Endothelial cell of umbilical vein (primary cell): ENCODE measurements at regions not wholly inside any gene's neighbourhood (a gene's known extent, or its start where the extent isn't known, plus 50 kb on each side); places are given as distances from the start of the nearest gene placed in this dataset.

Source experiments
- BruUV-seq: library from RNA; stranded (reverse); fragments of 400-500 nt; replicated peaks from 2 replicates; lab custom pipeline; 2021; lab: Mats Ljungman, UMichigan
- CTCF ChIA-PET: fragments of 300-600, 350-600 bp; sonication (Branson Sonifier 250); formaldehyde crosslinking; loops from one replicate; lab custom pipeline; 2021; ENCODE audit warnings: antibody characterized with exemption, inconsistent platforms; lab: Charles Lee
- POLR2A ChIA-PET: fragments of 300-600, 350-600 bp; sonication (Branson Sonifier 250); formaldehyde crosslinking; loops from one replicate; lab custom pipeline; 2021; ENCODE audit warnings: antibody characterized with exemption, inconsistent platforms; lab: Charles Lee
- DNase-seq: peaks from one replicate; pipeline ENCODE4 v3.0.0-alpha.2; 2011; ENCODE audit warnings: low read depth, low spot score
- FAIRE-seq: peaks from 2 replicates; lab custom pipeline; 2011; peaks lifted over from hg19 to GRCh38; lab: Jason Lieb, UNC
- H2AFZ ChIP-seq: 2 replicates; pipeline ENCODE4 v1.6.0; 2012; ENCODE audit warnings: low read depth, low read length, control low read depth, inconsistent platforms
- H3K27ac ChIP-seq: 2 replicates; pipeline ENCODE4 v1.5.1; 2011; ENCODE audit warnings: low read depth, mild to moderate bottlenecking, control low read depth, low read length, moderate library complexity; ENCODE audit not compliant: insufficient read depth
- H3K27me3 ChIP-seq, 2 experiments: 2 replicates each; pipeline versions ENCODE4 v1.6.0 to v1.6.1; 2011; ENCODE audit warnings: low read length in 2 of 2, mixed read lengths in 1 of 2; ENCODE audit not compliant: control insufficient read depth in 2 of 2, insufficient read depth in 2 of 2
- H3K36me3 ChIP-seq, 2 experiments: 2 replicates in 1 of 2; 3 replicates in 1 of 2; pipeline ENCODE4 v1.5.1; 2011; ENCODE audit warnings: low read length in 2 of 2, mild to moderate bottlenecking in 1 of 2, moderate library complexity in 1 of 2; ENCODE audit not compliant: control insufficient read depth in 2 of 2, insufficient read depth in 2 of 2; ENCODE audit errors: extremely low read depth in 1 of 2
- H3K4me1 ChIP-seq: 3 replicates; pipeline ENCODE4 v1.5.1; 2011; ENCODE audit warnings: mild to moderate bottlenecking, low read length; ENCODE audit not compliant: control insufficient read depth, insufficient read depth; ENCODE audit errors: extremely low read depth
- H3K4me2 ChIP-seq: 2 replicates; pipeline ENCODE4 v1.6.1; 2011; ENCODE audit warnings: low read length, control low read depth, mixed read lengths; ENCODE audit not compliant: insufficient read depth
- H3K4me3 ChIP-seq, 3 experiments: fragments of 200-600 bp in 1 of 3; sonication (generic), shearing (Covaris generic) in 1 of 3; replicated peaks in 1 of 3; 2 replicates each; pipeline ENCODE4 v1.5.1; 2011 to 2016; ENCODE audit warnings: control low read depth in 3 of 3, low read length in 3 of 3, mild to moderate bottlenecking in 2 of 3, inconsistent platforms in 1 of 3, low read depth in 1 of 3, moderate library complexity in 1 of 3; ENCODE audit not compliant: insufficient read depth in 1 of 3
- H3K79me2 ChIP-seq: 2 replicates; pipeline ENCODE4 v1.6.0; 2012; ENCODE audit warnings: low read length, inconsistent platforms; ENCODE audit not compliant: control insufficient read depth, insufficient read depth
- H3K9ac ChIP-seq: replicated peaks from 2 replicates; pipeline ENCODE3; 2011; ENCODE audit warnings: low read length, control low read depth; ENCODE audit not compliant: insufficient read depth; ENCODE audit errors: extremely low read depth
- H3K9me1 ChIP-seq: replicated peaks from 3 replicates; pipeline ENCODE4 v1.6.0; 2011; ENCODE audit warnings: mild to moderate bottlenecking, low read length; ENCODE audit not compliant: control insufficient read depth, insufficient read depth; ENCODE audit errors: extremely low read depth
- H3K9me3 ChIP-seq: replicated peaks from 2 replicates; pipeline ENCODE4 v1.5.1; 2012; ENCODE audit warnings: low read length, inconsistent platforms; ENCODE audit not compliant: control insufficient read depth, insufficient read depth
- H4K20me1 ChIP-seq: replicated peaks from 2 replicates; pipeline ENCODE3; 2011; ENCODE audit warnings: mild to moderate bottlenecking, low read length; ENCODE audit not compliant: control insufficient read depth, insufficient read depth; ENCODE audit errors: extremely low read depth
- CTCF ChIP-seq, 2 donors: IDR thresholded peaks; 1 replicate in 1 of 2; 2 replicates in 1 of 2; pipeline ENCODE4 v1.5.1; 2011; ENCODE audit warnings: low read length in 2 of 2, mild to moderate bottlenecking in 2 of 2, moderate library complexity in 2 of 2, control low read depth in 1 of 2, inconsistent platforms in 1 of 2, low read depth in 1 of 2; ENCODE audit not compliant: insufficient read depth in 1 of 2; ENCODE audit errors: extremely low read depth in 1 of 2
- EZH2 ChIP-seq: IDR thresholded peaks from 2 replicates; pipeline ENCODE4 v1.6.1; 2012; ENCODE audit warnings: borderline replicate concordance, low read depth, mild to moderate bottlenecking, moderate library complexity, low read length, inconsistent platforms; ENCODE audit not compliant: severe bottlenecking
- FOS ChIP-seq: IDR thresholded peaks from 2 replicates; pipeline ENCODE4 v1.6.1; 2011; ENCODE audit warnings: mild to moderate bottlenecking, low read length, moderate library complexity, borderline replicate concordance; ENCODE audit not compliant: insufficient read depth
- GATA2 ChIP-seq: IDR thresholded peaks from 2 replicates; pipeline ENCODE4 v1.7.0; 2011; ENCODE audit warnings: low read depth, mild to moderate bottlenecking, moderate library complexity, mixed read lengths, low read length; ENCODE audit not compliant: insufficient read length, insufficient read depth
- JUN ChIP-seq: IDR thresholded peaks from 2 replicates; pipeline ENCODE4 v1.6.1; 2011; ENCODE audit warnings: borderline replicate concordance, low read depth; ENCODE audit not compliant: insufficient read length, insufficient read depth
- MAX ChIP-seq: IDR thresholded peaks from 2 replicates; pipeline ENCODE4 v1.6.1; 2011; ENCODE audit not compliant: insufficient read depth, insufficient read length
- MYC ChIP-seq: IDR thresholded peaks from one replicate; pipeline ENCODE4 v1.6.1; 2011; ENCODE audit warnings: mild to moderate bottlenecking, low read depth, low read length
- POLR2A ChIP-seq: IDR thresholded peaks from 2 replicates; pipeline ENCODE4 v1.6.1; 2012; ENCODE audit warnings: low read depth, mild to moderate bottlenecking, control low read depth, low read length
- POLR2AphosphoS5 ChIP-seq: IDR thresholded peaks from 2 replicates; pipeline ENCODE4 v1.6.1; 2012; ENCODE audit warnings: low read depth, mild to moderate bottlenecking, control low read depth, low read length, moderate library complexity; ENCODE audit not compliant: insufficient read depth
- dilution Hi-C: fragments of 300-500 bp; cut with MboI; formaldehyde crosslinking; loops from one replicate; pipeline ENCODE4 v1.15.0; 2019; ENCODE audit warnings: low sequenced_read_pairs; ENCODE audit not compliant: extremely low pct_ligation_motif_present
- intact Hi-C: fragments of 100-400 bp; cut with micrococcal nuclease; formaldehyde crosslinking; loops from one replicate; pipeline ENCODE4 v1.10.0; 2022

- CTCF ChIA-PET, result interaction anchor here (0.6 kb wide), 1 partner anchor 233 kb away, joined by 3 read pairs; no protein-coding TSS in a partner anchor
- H3K9me3 ChIP-seq, result no peaks in the 10 kb centered on the region
- H3K27ac ChIP-seq, result no peak overlapping the region
- H2AFZ ChIP-seq, result no peak overlapping the region
- no TSS peak for BruUV-seq
- intact Hi-C loops, result no loop called here
- no peak overlapping the region for H3K4me2 ChIP-seq
- H3K36me3 ChIP-seq, result no peaks in the 10 kb centered on the region
- no peak overlapping the region for H3K4me3 ChIP-seq
- H3K27me3 ChIP-seq, result no peaks in the 10 kb centered on the region
- no peak for FAIRE-seq
- H3K9ac ChIP-seq, result no peak overlapping the region
- TF ChIP-seq EZH2 (no peak), JUN (no peak), POLR2A (no peak), CTCF (IDR thresholded peaks at IDR 0.05; ENCODE audit: extremely low read depth in 1 of 2, insufficient read depth in 1 of 2, low read depth in 1 of 2, low read length in 2 of 2) (no peak), FOS (no peak), MYC (no peak), POLR2AphosphoS5 (no peak), GATA2 (no peak), MAX (no peak)
- no peak for DNase-seq
- dilution Hi-C loops, result no loop called here
- H3K9me1 ChIP-seq, result no peaks in the 10 kb centered on the region
- POLR2A ChIA-PET, result no interaction called here
- no peaks in the 10 kb centered on the region for H4K20me1 ChIP-seq
- no peaks in the 10 kb centered on the region for H3K79me2 ChIP-seq
- H3K4me1 ChIP-seq, result peaks cover 2% of the 10 kb centered on the region
These were observed 130.7 kb upstream of the GUCY1A1 start for GRCh38 chr4:155535802-155536454.
